Transverse colon (tissue), 3 donors: ENCODE measurements at regions not wholly inside any gene's neighbourhood (a gene's known extent, or its start where the extent isn't known, plus 50 kb on each side); places are given as distances from the start of the nearest gene placed in this dataset.

Experiments used
- CTCF ChIP-seq, 5 experiments: fragments of 200-600 bp in 3 of 5; fragments of 450-650 bp in 2 of 5; sonication (generic) in 3 of 5; IDR thresholded peaks; 1 replicate in 2 of 5; 2 replicates in 3 of 5; pipeline ENCODE4 v1.5.1; 2016 to 2017; ENCODE audit warnings: antibody characterized with exemption in 5 of 5, inconsistent platforms in 3 of 5, mild to moderate bottlenecking in 2 of 5, moderate library complexity in 1 of 5
- POLR2A ChIP-seq: fragments of 450-650 bp; IDR thresholded peaks from one replicate; pipeline ENCODE4 v1.6.1; 2016; ENCODE audit warnings: antibody characterized with exemption, mild to moderate bottlenecking, moderate library complexity

GRCh38 chr9:117868594-117868993, 164.4 kb downstream of the TLR4 start:
- TF ChIP-seq CTCF (IDR thresholded peaks at IDR 0.05) (no peak), POLR2A (no peak)
